HCT116 (cell line): ENCODE measurements at regions not wholly inside any gene's neighbourhood (a gene's known extent, or its start where the extent isn't known, plus 50 kb on each side); places are given as distances from the start of the nearest gene placed in this dataset.

Experiments used
- ATAC-seq: fragments of 200-7000 bp; cut with Tn5 transposase; 2 replicates; pipeline ENCODE4 v1.9.1; 2020; ENCODE audit warnings: mild to moderate bottlenecking, moderate library complexity
- BruUV-seq: library from RNA; stranded (reverse); fragments of 400-500 nt; replicated peaks from 2 replicates; lab custom pipeline; 2021; lab: Mats Ljungman, UMichigan
- CTCF ChIA-PET: fragments of 300-600 bp; sonication (Branson Sonifier 250); formaldehyde crosslinking; loops from one replicate; lab custom pipeline; 2021; ENCODE audit warnings: antibody characterized with exemption; lab: Charles Lee
- POLR2A ChIA-PET: fragments of 300-600, 350-600 bp; sonication (Branson Sonifier 250); formaldehyde crosslinking; loops from one replicate; lab custom pipeline; 2021; ENCODE audit warnings: antibody characterized with exemption; lab: Charles Lee
- RAD21 ChIA-PET, 2 experiments: fragments of 300-600 bp; sonication (Branson Sonifier 250); formaldehyde crosslinking; loops; one replicate each; lab custom pipeline; 2023; ENCODE audit warnings: low total read pairs in 2 of 2; ENCODE audit not compliant: uncharacterized antibody in 2 of 2, unreplicated experiment in 2 of 2, low non-redundant PET in 1 of 2; lab: Charles Lee
- DNase-seq: peaks from one replicate; pipeline ENCODE4 v3.0.0-alpha.2; 2010; ENCODE audit warnings: low read depth, low spot score
- H2AFZ ChIP-seq: fragments of 200-600 bp; shearing (Covaris generic), sonication (generic); 2 replicates; pipeline ENCODE4 v1.6.1; 2017; ENCODE audit warnings: low read depth, mixed run types, mixed read lengths, antibody characterized with exemption, low read length; ENCODE audit not compliant: poor library complexity, severe bottlenecking
- H3K27ac ChIP-seq: 2 replicates; pipeline ENCODE4 v1.5.1; 2012; ENCODE audit warnings: low read depth, low read length
- H3K27me3 ChIP-seq: fragments of 200-600 bp; sonication (generic); 2 replicates; pipeline ENCODE4 v1.6.1; 2016; ENCODE audit warnings: mixed run types, low read length, mixed read lengths; ENCODE audit not compliant: insufficient read depth
- H3K36me3 ChIP-seq, 2 experiments: fragments of 200-500 bp in 1 of 2; fragments of 200-600 bp in 1 of 2; sonication (Bioruptor generic) in 1 of 2; sonication (generic) in 1 of 2; 2 replicates each; pipeline versions ENCODE4 v1.5.1 to v1.6.1; 2014 to 2016; ENCODE audit warnings: low read length in 2 of 2, inconsistent platforms in 1 of 2, mixed read lengths in 1 of 2, mixed run types in 1 of 2; ENCODE audit not compliant: insufficient read depth in 2 of 2, control insufficient read depth in 1 of 2
- H3K4me1 ChIP-seq, 2 experiments: fragments of 200-600 bp in 1 of 2; sonication (generic) in 1 of 2; 2 replicates each; pipeline versions ENCODE4 v1.5.1 to v1.6.1; 2012 to 2017; ENCODE audit warnings: low read length in 2 of 2, inconsistent platforms in 1 of 2, mild to moderate bottlenecking in 1 of 2, mixed read lengths in 1 of 2, mixed run types in 1 of 2, moderate library complexity in 1 of 2; ENCODE audit not compliant: insufficient read depth in 2 of 2, control insufficient read depth in 1 of 2
- H3K4me2 ChIP-seq: fragments of 200-600 bp; sonication (generic); 2 replicates; pipeline ENCODE4 v1.6.1; 2017; ENCODE audit warnings: mixed run types, low read length, mixed read lengths
- H3K4me3 ChIP-seq, 2 experiments: fragments of 200-600 bp in 1 of 2; sonication (generic) in 1 of 2; replicated peaks in 1 of 2; 2 replicates each; pipeline ENCODE4 v1.5.1; 2011 to 2016; ENCODE audit warnings: low read length in 2 of 2, control low read depth in 1 of 2, low read depth in 1 of 2, mild to moderate bottlenecking in 1 of 2, mixed read lengths in 1 of 2, mixed run types in 1 of 2
- H3K79me2 ChIP-seq: fragments of 200-600 bp; sonication (generic); 2 replicates; pipeline ENCODE4 v1.6.1; 2017; ENCODE audit warnings: mild to moderate bottlenecking, mixed run types, low read length, moderate library complexity, mixed read lengths; ENCODE audit not compliant: insufficient read depth
- H3K9ac ChIP-seq: fragments of 200-600 bp; sonication (generic); 2 replicates; pipeline ENCODE4 v1.6.1; 2016; ENCODE audit warnings: low read length, mixed read lengths
- H3K9me2 ChIP-seq: fragments of 200-600 bp; sonication (generic), shearing (Covaris generic); 2 replicates; pipeline ENCODE4 v1.6.1; 2017; ENCODE audit warnings: mixed run types, mild to moderate bottlenecking, moderate library complexity; ENCODE audit not compliant: insufficient read depth
- H3K9me3 ChIP-seq, 2 experiments: fragments of 200-500 bp in 1 of 2; fragments of 200-600 bp in 1 of 2; sonication (Bioruptor generic) in 1 of 2; sonication (generic) in 1 of 2; 2 replicates each; pipeline ENCODE4 v1.6.1; 2014 to 2017; ENCODE audit warnings: low read length in 2 of 2, mixed read lengths in 2 of 2, inconsistent platforms in 1 of 2, low read depth in 1 of 2, mild to moderate bottlenecking in 1 of 2, mixed run types in 1 of 2, moderate library complexity in 1 of 2; ENCODE audit not compliant: control insufficient read depth in 1 of 2, insufficient read depth in 1 of 2
- H4K20me1 ChIP-seq: fragments of 200-600 bp; sonication (generic), shearing (Covaris generic); 2 replicates; pipeline ENCODE4 v1.6.1; 2017; ENCODE audit warnings: mixed run types, mild to moderate bottlenecking, moderate library complexity; ENCODE audit not compliant: insufficient read depth
- CBX3 ChIP-seq: IDR thresholded peaks from 2 replicates; pipeline ENCODE4 v1.6.1; 2012; ENCODE audit warnings: low read depth
- intact Hi-C: fragments of 100-400 bp; cut with micrococcal nuclease; formaldehyde crosslinking; loops from 2 replicates; pipeline ENCODE4 v1.10.0; 2022
- TF ChIP-seq, protein P1 (sequence below), 3 experiments: fragments of 200-600 bp in 1 of 3; sonication (generic) in 1 of 3; IDR thresholded peaks in 2 of 3; conservative IDR thresholded peaks in 1 of 3; 2 replicates each; pipeline ENCODE4 v1.5.1; 2012 to 2017; ENCODE audit warnings: low read depth in 2 of 3, low read length in 2 of 3, antibody characterized with exemption in 1 of 3, borderline replicate concordance in 1 of 3, control low read depth in 1 of 3, mild to moderate bottlenecking in 1 of 3, mixed read lengths in 1 of 3, mixed run types in 1 of 3, moderate library complexity in 1 of 3; ENCODE audit not compliant: insufficient read depth in 1 of 3

DNA sequence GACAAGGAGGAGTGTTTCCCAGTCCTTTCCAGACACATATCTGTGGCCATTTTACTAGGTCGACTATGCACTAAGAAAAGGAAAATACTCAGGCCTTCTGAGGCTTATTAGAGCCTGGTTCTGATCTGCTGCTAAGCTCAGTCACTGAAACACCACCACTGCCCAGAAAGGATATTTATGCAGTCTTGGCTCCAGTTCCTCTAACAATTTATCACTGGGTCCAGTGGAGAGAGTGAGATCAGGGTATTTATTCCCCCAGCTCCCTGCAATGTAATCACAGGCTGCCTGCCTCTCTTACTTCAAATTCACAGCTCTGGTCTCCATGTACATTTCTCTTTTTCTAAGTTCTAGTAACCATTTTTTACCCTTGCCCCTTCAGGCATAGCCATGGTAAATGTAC lies 81.6 kb upstream of the INPP4B start:
- no peaks in the 10 kb centered on the region for H3K4me1 ChIP-seq
- DNase-seq, result no peak
- no TSS peak for BruUV-seq
- intact Hi-C loops, result no loop called here
- no peak for TF ChIP-seq CBX3
- no peak overlapping the region for H3K9ac ChIP-seq
- H2AFZ ChIP-seq, result no peak overlapping the region
- H3K4me2 ChIP-seq, result no peak overlapping the region
- ChIA-PET POLR2A (no interaction called here), CTCF (no interaction called here), RAD21 (no interaction called here)
- H3K9me2 ChIP-seq, result no peaks in the 10 kb centered on the region
- no peaks in the 10 kb centered on the region for H3K9me3 ChIP-seq
- no peak overlapping the region for H3K27ac ChIP-seq
- H3K36me3 ChIP-seq, result no peaks in the 10 kb centered on the region
- no peaks in the 10 kb centered on the region for H3K79me2 ChIP-seq
- H3K4me3 ChIP-seq, result no peak overlapping the region
- H3K27me3 ChIP-seq, result no peaks in the 10 kb centered on the region
- ATAC-seq, result no peak
- H4K20me1 ChIP-seq, result no peaks in the 10 kb centered on the region

DNA sequence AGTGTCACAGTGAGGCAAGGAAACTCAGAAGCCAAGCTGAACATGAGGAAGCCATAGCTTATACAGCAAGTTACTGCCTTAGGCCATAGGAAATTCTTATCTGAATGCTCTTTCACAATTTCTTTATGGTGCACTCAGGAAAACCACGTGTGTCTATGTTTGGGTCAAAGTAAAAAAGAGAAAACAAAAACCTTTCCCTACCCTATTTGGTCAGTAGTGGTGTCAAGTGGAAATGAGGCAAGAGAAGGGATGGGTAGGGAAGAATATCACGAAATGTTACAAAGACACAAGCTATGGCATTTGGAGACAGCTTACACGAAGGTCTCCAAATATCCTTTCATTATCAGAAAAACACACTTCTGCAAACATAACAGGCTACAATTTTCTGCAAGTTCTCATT lies 83.4 kb upstream of the INPP4B start:
- Histone ChIP-seq H3K9me2 (no peaks in the 10 kb centered on the region), H3K9me3 (no peaks in the 10 kb centered on the region), H3K9ac (no peak overlapping the region), H3K4me3 (no peak overlapping the region), H3K36me3 (no peaks in the 10 kb centered on the region), H3K27me3 (no peaks in the 10 kb centered on the region), H2AFZ (no peak overlapping the region), H4K20me1 (no peaks in the 10 kb centered on the region), H3K79me2 (no peaks in the 10 kb centered on the region), H3K4me2 (no peak overlapping the region), H3K4me1 (no peaks in the 10 kb centered on the region), H3K27ac (no peak overlapping the region)
- CTCF ChIA-PET, result no interaction called here
- no TSS peak for BruUV-seq
- TF ChIP-seq, protein P1, sequence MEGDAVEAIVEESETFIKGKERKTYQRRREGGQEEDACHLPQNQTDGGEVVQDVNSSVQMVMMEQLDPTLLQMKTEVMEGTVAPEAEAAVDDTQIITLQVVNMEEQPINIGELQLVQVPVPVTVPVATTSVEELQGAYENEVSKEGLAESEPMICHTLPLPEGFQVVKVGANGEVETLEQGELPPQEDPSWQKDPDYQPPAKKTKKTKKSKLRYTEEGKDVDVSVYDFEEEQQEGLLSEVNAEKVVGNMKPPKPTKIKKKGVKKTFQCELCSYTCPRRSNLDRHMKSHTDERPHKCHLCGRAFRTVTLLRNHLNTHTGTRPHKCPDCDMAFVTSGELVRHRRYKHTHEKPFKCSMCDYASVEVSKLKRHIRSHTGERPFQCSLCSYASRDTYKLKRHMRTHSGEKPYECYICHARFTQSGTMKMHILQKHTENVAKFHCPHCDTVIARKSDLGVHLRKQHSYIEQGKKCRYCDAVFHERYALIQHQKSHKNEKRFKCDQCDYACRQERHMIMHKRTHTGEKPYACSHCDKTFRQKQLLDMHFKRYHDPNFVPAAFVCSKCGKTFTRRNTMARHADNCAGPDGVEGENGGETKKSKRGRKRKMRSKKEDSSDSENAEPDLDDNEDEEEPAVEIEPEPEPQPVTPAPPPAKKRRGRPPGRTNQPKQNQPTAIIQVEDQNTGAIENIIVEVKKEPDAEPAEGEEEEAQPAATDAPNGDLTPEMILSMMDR (IDR thresholded peaks at IDR 0.05 in 2 of 3, conservative IDR thresholded peaks at IDR 0.05 in 1 of 3; ENCODE audit: borderline replicate concordance in 1 of 3, insufficient read depth in 1 of 3, low read depth in 2 of 3, low read length in 2 of 3), result no peak
- POLR2A ChIA-PET, result no interaction called here
- ATAC-seq (no peak), DNase-seq (no peak)
- intact Hi-C loops, result no loop called here
- RAD21 ChIA-PET, result no interaction called here
